Lung (tissue), 11 donors: ENCODE measurements at regions not wholly inside any gene's neighbourhood (a gene's known extent, or its start where the extent isn't known, plus 50 kb on each side); places are given as distances from the start of the nearest gene placed in this dataset.
A peak's percentile ranks its signal among the peaks of the same experiment; 100 is the strongest.

Experiments used
- ATAC-seq: fragments of 200-7000 bp; cut with Tn5 transposase; one replicate; pipeline ENCODE4 v1.9.1; 2020; ENCODE audit warnings: moderate number of reproducible peaks; ENCODE audit not compliant: insufficient read depth, low FRiP score
- DNase-seq, 3 donors: peaks; one replicate each; pipeline ENCODE4 v3.0.0-alpha.2; 2013 to 2017
- H3K27ac ChIP-seq, 2 donors: one replicate each; pipeline ENCODE4 v1.5.1; 2013; ENCODE audit warnings: mild to moderate bottlenecking in 2 of 2, moderate library complexity in 2 of 2, control low read depth in 1 of 2, inconsistent platforms in 1 of 2, low read depth in 1 of 2, low read length in 1 of 2
- H3K27me3 ChIP-seq, 3 donors: one replicate each; pipeline ENCODE4 v1.5.1; 2013; ENCODE audit warnings: low read length in 2 of 3; ENCODE audit not compliant: control insufficient read depth in 3 of 3, insufficient read depth in 3 of 3
- H3K36me3 ChIP-seq, 4 donors: one replicate each; pipeline ENCODE4 v1.5.1; 2013; ENCODE audit warnings: low read length in 4 of 4, mild to moderate bottlenecking in 1 of 4, moderate library complexity in 1 of 4; ENCODE audit not compliant: control insufficient read depth in 4 of 4, insufficient read depth in 4 of 4
- H3K4me1 ChIP-seq, 5 donors: one replicate each; pipeline ENCODE4 v1.5.1; 2013; ENCODE audit warnings: low read length in 5 of 5, mild to moderate bottlenecking in 2 of 5, moderate library complexity in 1 of 5; ENCODE audit not compliant: control insufficient read depth in 5 of 5, insufficient read depth in 5 of 5
- H3K4me3 ChIP-seq: one replicate; pipeline ENCODE4 v1.5.1; 2013; ENCODE audit warnings: mild to moderate bottlenecking, control low read depth, moderate library complexity
- H3K9ac ChIP-seq, 2 donors: one replicate each; pipeline ENCODE4 v1.5.1; 2013; ENCODE audit warnings: low read length in 2 of 2, control low read depth in 1 of 2; ENCODE audit not compliant: insufficient read depth in 1 of 2
- H3K9me3 ChIP-seq, 4 donors: one replicate each; pipeline ENCODE4 v1.5.1; 2013; ENCODE audit warnings: low read length in 3 of 4, mild to moderate bottlenecking in 1 of 4, moderate library complexity in 1 of 4; ENCODE audit not compliant: control insufficient read depth in 4 of 4, insufficient read depth in 3 of 4
- WGBS, 2 donors: extraction: QIAGEN DNeasy Blood & Tissue Kit; methylation state at CpG; one replicate each; pipeline ENCODE4 v1.1.7; 2013; 5-methylcytosine and 5-hydroxymethylcytosine counted together
- TF ChIP-seq, protein P1 (sequence below): IDR thresholded peaks from 2 replicates; pipeline ENCODE4 v1.5.1; 2012; ENCODE audit warnings: mild to moderate bottlenecking; ENCODE audit errors: control extremely low read depth, extremely low read depth
- donor health status: control.
- donor health status: control.
- donor health status: Bipolar disorder and iron deficiency.
- donor health status: healthy.
- donor health status: DM: yes; HTN: yes; CAD: no.

DNA sequence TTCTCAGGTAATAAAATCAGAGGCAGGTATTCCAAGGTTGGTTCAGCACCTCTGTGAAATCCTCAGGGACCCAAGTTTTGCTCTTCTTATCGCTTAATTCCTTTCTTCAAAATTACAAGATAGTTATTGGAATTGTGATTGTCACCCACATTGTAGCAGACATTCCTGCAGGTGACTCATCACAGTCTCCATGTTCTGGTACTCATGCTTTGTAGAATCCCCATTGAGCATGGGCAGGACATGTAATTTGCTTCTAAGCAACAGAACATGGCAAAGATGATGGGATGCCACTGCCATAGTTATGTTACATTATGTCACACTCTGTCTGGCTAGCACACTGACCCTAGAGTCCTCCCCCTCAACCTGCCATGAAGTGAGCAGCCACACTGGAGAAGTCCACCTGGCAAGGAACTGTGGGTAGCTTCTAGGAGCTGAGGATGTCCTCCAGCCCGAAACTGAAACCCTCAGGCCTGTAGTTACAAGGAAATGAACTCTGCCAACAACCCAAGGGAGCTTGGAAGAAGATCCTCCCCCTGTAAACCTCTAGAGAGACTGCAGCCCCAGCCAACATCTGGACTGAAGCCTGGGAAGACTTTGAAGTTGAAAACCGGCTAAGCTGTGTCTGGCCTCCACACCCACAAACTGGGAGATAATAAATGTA is 58.3 kb upstream of the GUCY1A1 start:
- DNase-seq (peak in 2 of 3 donors; percentile 34 to 68), ATAC-seq (no peak)
- no peak overlapping the region for H3K9ac ChIP-seq
- H3K9me3 ChIP-seq = no peaks in the 10 kb centered on the region
- H3K4me3 ChIP-seq = no peak overlapping the region
- H3K4me1 ChIP-seq = peaks cover 0 to 17% (median 8%) of the 10 kb centered on the region in 5 donors
- no peak overlapping the region for H3K27ac ChIP-seq
- no peaks in the 10 kb centered on the region for H3K36me3 ChIP-seq
- TF ChIP-seq, protein P1, sequence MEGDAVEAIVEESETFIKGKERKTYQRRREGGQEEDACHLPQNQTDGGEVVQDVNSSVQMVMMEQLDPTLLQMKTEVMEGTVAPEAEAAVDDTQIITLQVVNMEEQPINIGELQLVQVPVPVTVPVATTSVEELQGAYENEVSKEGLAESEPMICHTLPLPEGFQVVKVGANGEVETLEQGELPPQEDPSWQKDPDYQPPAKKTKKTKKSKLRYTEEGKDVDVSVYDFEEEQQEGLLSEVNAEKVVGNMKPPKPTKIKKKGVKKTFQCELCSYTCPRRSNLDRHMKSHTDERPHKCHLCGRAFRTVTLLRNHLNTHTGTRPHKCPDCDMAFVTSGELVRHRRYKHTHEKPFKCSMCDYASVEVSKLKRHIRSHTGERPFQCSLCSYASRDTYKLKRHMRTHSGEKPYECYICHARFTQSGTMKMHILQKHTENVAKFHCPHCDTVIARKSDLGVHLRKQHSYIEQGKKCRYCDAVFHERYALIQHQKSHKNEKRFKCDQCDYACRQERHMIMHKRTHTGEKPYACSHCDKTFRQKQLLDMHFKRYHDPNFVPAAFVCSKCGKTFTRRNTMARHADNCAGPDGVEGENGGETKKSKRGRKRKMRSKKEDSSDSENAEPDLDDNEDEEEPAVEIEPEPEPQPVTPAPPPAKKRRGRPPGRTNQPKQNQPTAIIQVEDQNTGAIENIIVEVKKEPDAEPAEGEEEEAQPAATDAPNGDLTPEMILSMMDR = no peak
- H3K27me3 ChIP-seq = no peaks in the 10 kb centered on the region
- 68 to 73% methylated on average over 3 of the region's 3 CpGs for WGBS, 2 donors

DNA sequence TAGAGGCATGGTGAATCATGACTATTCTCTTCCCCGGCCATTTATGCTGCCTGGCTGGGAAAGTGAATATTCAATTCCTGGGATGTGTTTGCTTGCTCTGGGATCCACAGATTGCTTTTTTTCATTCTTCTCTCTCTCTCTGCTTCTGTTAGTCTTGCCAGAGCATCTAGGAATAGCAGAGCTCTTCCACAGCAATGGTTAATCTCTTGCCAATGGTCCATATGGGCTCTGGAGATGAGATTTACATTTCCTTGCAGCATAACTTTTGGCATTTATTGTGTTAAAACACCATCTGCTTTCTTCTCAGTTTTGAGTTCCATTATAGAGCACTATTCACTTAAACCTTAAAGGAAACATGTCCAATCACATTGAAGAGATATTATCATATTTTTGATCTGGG is 59.2 kb upstream of the GUCY1A1 start:
- H3K4me1 ChIP-seq = peaks cover 0 to 24% (median 8%) of the 10 kb centered on the region in 5 donors
- no peak overlapping the region for H3K4me3 ChIP-seq
- 96 to 100% methylated on average over 1 of the region's 1 CpG for WGBS, 2 donors
- H3K27ac ChIP-seq = no peak overlapping the region
- ATAC-seq (no peak), DNase-seq (no peak)
- no peak overlapping the region for H3K9ac ChIP-seq
- no peaks in the 10 kb centered on the region for H3K9me3 ChIP-seq
- H3K27me3 ChIP-seq = no peaks in the 10 kb centered on the region
- H3K36me3 ChIP-seq = no peaks in the 10 kb centered on the region
- TF ChIP-seq, protein P1 = no peak

DNA sequence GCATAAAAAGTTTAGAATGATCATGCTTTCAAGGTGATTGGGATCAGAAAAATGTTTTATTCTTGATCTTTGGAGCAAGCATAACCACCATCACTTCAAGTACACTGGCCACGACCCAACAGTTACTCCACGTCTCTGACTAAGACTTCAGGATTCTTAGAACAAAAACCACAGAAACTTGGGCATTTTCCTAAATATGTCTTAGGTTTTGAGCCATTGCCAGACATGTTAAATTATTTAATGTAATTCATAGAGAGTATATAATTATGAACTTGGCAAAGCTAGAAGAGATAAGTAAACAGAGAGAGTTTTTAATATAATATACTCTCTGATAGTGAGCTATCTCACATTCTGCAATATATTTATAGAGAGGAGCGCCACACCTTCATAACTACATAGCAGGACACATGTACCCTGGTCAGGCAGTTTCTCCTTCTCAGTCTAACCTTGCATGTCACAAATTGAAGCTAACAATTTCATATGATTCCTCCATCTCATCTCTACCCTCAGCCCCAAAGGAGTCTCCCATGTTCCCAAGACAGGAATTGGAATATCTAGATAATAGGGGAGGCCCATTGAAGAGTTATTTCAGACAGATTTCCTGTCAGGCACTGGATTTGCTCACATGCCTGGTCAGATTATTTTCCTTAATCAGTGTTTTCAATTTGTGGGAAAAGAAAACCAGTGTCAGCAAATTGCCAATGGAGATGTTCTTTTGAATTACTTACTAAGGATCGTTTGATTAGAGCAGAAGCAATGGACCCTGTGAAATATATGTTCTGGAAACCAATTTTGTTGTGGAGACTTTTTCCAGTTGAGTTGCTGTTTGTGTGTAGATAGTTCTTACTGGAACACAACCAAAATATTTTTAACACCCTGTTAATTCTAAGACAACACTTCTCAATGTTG is 61.7 kb upstream of the GUCY1A1 start:
- H3K36me3 ChIP-seq = no peaks in the 10 kb centered on the region
- TF ChIP-seq, protein P1 = no peak
- peak; percentile 39 to 88 (median 74) for DNase-seq
- no peak overlapping the region for H3K4me3 ChIP-seq
- H3K9ac ChIP-seq = no peak overlapping the region
- H3K9me3 ChIP-seq = no peaks in the 10 kb centered on the region
- no peaks in the 10 kb centered on the region for H3K27me3 ChIP-seq
- ATAC-seq = no peak
- peaks cover 0 to 24% (median 6%) of the 10 kb centered on the region in 5 donors for H3K4me1 ChIP-seq
- WGBS, 2 donors = 61 to 63% methylated on average over 4 of the region's 4 CpGs
- H3K27ac ChIP-seq = no peak overlapping the region
